ENCODE measurements at regions not wholly inside any gene's neighbourhood (a gene's known extent, or its start where the extent isn't known, plus 50 kb on each side); places are given as distances from the start of the nearest gene placed in this dataset.

GRCh38 chr13:111505175-111505777 is 184.8 kb downstream of the TEX29 start:
- H3K9ac ChIP-seq (ENCODE audit: low read length), result no peak overlapping the region
- no peak overlapping the region for H2AFZ ChIP-seq (ENCODE audit: low read length)
- no peaks in the 10 kb centered on the region for H3K9me3 ChIP-seq (replicated peaks; ENCODE audit: insufficient read depth, low read length)
- H3K27me3 ChIP-seq (replicated peaks; ENCODE audit: insufficient read depth, low read length), result no peaks in the 10 kb centered on the region
- H3K79me2 ChIP-seq (ENCODE audit: low read length), result peaks cover 11% of the 10 kb centered on the region
- no peaks in the 10 kb centered on the region for H3K4me1 ChIP-seq (ENCODE audit: low read length)
- no peaks in the 10 kb centered on the region for H3K9me2 ChIP-seq (replicated peaks; ENCODE audit: insufficient read depth, low read length)
- DNase-seq, result no peak
- H4K20me1 ChIP-seq (ENCODE audit: insufficient read depth, low read length), result no peaks in the 10 kb centered on the region
- no peak overlapping the region for H3K4me2 ChIP-seq (ENCODE audit: low read depth, low read length)
- H3K27ac ChIP-seq (ENCODE audit: low read length), result no peak overlapping the region
- H3F3A ChIP-seq (ENCODE audit: insufficient read depth, low read length), result no peaks in the 10 kb centered on the region
- TF ChIP-seq, protein P1, sequence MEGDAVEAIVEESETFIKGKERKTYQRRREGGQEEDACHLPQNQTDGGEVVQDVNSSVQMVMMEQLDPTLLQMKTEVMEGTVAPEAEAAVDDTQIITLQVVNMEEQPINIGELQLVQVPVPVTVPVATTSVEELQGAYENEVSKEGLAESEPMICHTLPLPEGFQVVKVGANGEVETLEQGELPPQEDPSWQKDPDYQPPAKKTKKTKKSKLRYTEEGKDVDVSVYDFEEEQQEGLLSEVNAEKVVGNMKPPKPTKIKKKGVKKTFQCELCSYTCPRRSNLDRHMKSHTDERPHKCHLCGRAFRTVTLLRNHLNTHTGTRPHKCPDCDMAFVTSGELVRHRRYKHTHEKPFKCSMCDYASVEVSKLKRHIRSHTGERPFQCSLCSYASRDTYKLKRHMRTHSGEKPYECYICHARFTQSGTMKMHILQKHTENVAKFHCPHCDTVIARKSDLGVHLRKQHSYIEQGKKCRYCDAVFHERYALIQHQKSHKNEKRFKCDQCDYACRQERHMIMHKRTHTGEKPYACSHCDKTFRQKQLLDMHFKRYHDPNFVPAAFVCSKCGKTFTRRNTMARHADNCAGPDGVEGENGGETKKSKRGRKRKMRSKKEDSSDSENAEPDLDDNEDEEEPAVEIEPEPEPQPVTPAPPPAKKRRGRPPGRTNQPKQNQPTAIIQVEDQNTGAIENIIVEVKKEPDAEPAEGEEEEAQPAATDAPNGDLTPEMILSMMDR (IDR thresholded peaks at IDR 0.05; ENCODE audit: low read length), result no peak
- TF ChIP-seq EZH2phosphoT487 (IDR thresholded peaks at IDR 0.05; ENCODE audit: low read length), result no peak
- TF ChIP-seq EZH2 (optimal IDR thresholded peaks at IDR 0.05; ENCODE audit: low read depth, low read length), result no peak
- no peak overlapping the region for H3K4me3 ChIP-seq (ENCODE audit: low read length)
- H3K36me3 ChIP-seq (replicated peaks; ENCODE audit: insufficient read depth, low read length), result no peaks in the 10 kb centered on the region

GRCh38 chr13:111506125-111506524 is 185.7 kb downstream of the TEX29 start:
- Histone ChIP-seq H3K4me2 (ENCODE audit: low read depth, low read length) (no peak overlapping the region), H3K27me3 (replicated peaks; ENCODE audit: insufficient read depth, low read length) (no peaks in the 10 kb centered on the region), H3K9me2 (replicated peaks; ENCODE audit: insufficient read depth, low read length) (no peaks in the 10 kb centered on the region), H3K9ac (ENCODE audit: low read length) (no peak overlapping the region), H2AFZ (ENCODE audit: low read length) (no peak overlapping the region), H3K27ac (ENCODE audit: low read length) (no peak overlapping the region), H3K79me2 (ENCODE audit: low read length) (peaks cover 11% of the 10 kb centered on the region), H4K20me1 (ENCODE audit: insufficient read depth, low read length) (no peaks in the 10 kb centered on the region), H3F3A (ENCODE audit: insufficient read depth, low read length) (no peaks in the 10 kb centered on the region), H3K4me3 (ENCODE audit: low read length) (no peak overlapping the region), H3K36me3 (replicated peaks; ENCODE audit: insufficient read depth, low read length) (no peaks in the 10 kb centered on the region), H3K4me1 (ENCODE audit: low read length) (no peaks in the 10 kb centered on the region), H3K9me3 (replicated peaks; ENCODE audit: insufficient read depth, low read length) (no peaks in the 10 kb centered on the region)
- DNase-seq, result no peak
- TF ChIP-seq EZH2 (optimal IDR thresholded peaks at IDR 0.05; ENCODE audit: low read depth, low read length) (no peak), EZH2phosphoT487 (IDR thresholded peaks at IDR 0.05; ENCODE audit: low read length) (no peak)
- TF ChIP-seq, protein P1 (IDR thresholded peaks at IDR 0.05; ENCODE audit: low read length), result no peak

DNA sequence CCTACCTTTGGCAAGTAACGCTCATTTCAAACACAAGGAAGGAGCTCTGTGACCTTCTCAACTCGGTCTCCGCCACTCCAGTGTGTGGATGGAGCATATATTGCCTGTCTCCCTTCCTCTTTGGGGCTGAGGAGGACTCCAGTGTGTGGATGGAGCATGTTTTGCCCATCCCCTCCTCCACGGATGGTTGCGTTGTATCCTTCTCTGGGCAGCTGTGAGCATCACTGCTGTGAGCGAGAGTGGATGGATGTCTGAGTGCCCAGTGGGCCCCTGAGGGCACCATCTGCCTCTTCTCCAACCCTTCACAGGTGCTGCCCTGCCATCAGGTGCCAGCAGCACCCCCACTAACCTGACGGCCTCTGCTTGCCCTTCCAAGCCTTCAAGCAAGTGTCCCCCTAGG is 186.2 kb downstream of the TEX29 start:
- no peaks in the 10 kb centered on the region for H4K20me1 ChIP-seq (ENCODE audit: insufficient read depth, low read length)
- DNase-seq, result no peak
- H3K9me2 ChIP-seq (replicated peaks; ENCODE audit: insufficient read depth, low read length), result no peaks in the 10 kb centered on the region
- no peaks in the 10 kb centered on the region for H3F3A ChIP-seq (ENCODE audit: insufficient read depth, low read length)
- H3K4me3 ChIP-seq (ENCODE audit: low read length), result no peak overlapping the region
- no peak overlapping the region for H3K27ac ChIP-seq (ENCODE audit: low read length)
- no peak overlapping the region for H2AFZ ChIP-seq (ENCODE audit: low read length)
- no peaks in the 10 kb centered on the region for H3K27me3 ChIP-seq (replicated peaks; ENCODE audit: insufficient read depth, low read length)
- H3K9ac ChIP-seq (ENCODE audit: low read length), result no peak overlapping the region
- H3K79me2 ChIP-seq (ENCODE audit: low read length), result peaks cover 11% of the 10 kb centered on the region
- TF ChIP-seq EZH2 (optimal IDR thresholded peaks at IDR 0.05; ENCODE audit: low read depth, low read length), result no peak
- no peak for TF ChIP-seq EZH2phosphoT487 (IDR thresholded peaks at IDR 0.05; ENCODE audit: low read length)
- TF ChIP-seq, protein P1 (IDR thresholded peaks at IDR 0.05; ENCODE audit: low read length), result no peak
- no peaks in the 10 kb centered on the region for H3K36me3 ChIP-seq (replicated peaks; ENCODE audit: insufficient read depth, low read length)
- no peak overlapping the region for H3K4me2 ChIP-seq (ENCODE audit: low read depth, low read length)
- H3K9me3 ChIP-seq (replicated peaks; ENCODE audit: insufficient read depth, low read length), result no peaks in the 10 kb centered on the region
- no peaks in the 10 kb centered on the region for H3K4me1 ChIP-seq (ENCODE audit: low read length)
